ENCODE measurements at regions not wholly inside any gene's neighbourhood (a gene's known extent, or its start where the extent isn't known, plus 50 kb on each side); places are given as distances from the start of the nearest gene placed in this dataset.

DNA sequence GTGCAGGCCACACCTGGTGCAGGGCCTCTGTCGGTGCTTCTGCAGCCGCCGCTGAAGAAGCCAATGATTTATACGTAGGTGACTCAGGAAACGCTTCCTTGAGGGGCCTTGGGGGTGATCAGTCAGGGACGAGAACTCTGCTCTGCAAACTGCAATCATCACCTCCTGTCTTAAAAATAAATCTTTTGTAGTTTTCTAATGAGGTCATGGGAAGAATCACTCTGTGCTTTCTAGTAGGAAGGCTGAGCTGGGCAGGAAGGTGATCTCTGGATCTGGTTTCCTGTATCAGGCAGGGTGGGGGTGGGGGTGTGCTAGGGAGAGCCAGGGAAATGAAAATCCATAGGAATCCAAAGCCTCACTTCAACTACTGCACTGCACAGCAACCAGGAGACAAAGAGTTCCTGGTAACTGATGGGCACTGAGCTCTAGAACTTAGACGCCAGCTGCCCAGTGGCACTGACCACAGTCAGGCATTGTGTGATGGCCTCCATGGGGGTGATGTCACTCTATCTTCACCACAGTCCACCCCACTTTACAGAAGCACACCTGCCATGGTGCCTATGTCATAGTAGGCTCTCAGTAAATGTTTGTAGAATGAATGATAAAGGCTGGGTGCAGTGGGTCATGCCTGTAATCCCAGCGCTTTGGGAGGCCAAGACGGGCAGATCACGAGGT lies 292.4 kb upstream of the PWP1 start:
- H3K36me3 ChIP-seq (ENCODE audit: insufficient read depth, low read length), result no peaks in the 10 kb centered on the region
- no peak overlapping the region for H2AFZ ChIP-seq (ENCODE audit: low read length)
- TF ChIP-seq, protein P1, sequence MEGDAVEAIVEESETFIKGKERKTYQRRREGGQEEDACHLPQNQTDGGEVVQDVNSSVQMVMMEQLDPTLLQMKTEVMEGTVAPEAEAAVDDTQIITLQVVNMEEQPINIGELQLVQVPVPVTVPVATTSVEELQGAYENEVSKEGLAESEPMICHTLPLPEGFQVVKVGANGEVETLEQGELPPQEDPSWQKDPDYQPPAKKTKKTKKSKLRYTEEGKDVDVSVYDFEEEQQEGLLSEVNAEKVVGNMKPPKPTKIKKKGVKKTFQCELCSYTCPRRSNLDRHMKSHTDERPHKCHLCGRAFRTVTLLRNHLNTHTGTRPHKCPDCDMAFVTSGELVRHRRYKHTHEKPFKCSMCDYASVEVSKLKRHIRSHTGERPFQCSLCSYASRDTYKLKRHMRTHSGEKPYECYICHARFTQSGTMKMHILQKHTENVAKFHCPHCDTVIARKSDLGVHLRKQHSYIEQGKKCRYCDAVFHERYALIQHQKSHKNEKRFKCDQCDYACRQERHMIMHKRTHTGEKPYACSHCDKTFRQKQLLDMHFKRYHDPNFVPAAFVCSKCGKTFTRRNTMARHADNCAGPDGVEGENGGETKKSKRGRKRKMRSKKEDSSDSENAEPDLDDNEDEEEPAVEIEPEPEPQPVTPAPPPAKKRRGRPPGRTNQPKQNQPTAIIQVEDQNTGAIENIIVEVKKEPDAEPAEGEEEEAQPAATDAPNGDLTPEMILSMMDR (conservative IDR thresholded peaks at IDR 0.05; ENCODE audit: low read length), result no peak
- no peak for TF ChIP-seq EZH2phosphoT487 (IDR thresholded peaks at IDR 0.05; ENCODE audit: borderline replicate concordance)

DNA sequence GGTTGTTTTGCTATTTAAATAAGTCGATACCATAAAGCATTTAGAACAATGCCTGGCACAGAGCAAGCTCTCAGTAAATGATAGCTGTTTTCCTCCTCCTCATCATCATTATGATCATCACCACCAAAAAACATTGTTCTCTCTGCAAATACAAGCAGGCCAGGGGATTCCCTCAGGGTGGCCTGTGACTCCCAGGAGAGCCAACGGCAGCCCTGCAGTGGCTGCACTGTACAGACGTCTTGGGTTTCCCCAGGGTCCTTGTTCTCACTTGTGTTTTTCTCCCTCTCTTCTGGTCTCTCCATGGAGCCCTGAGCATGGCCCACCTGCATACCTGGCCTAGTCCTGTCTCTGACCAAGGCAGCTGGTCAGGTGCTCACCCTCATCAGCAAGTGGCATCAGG lies 290.9 kb upstream of the PWP1 start:
- no peak for TF ChIP-seq EZH2phosphoT487 (IDR thresholded peaks at IDR 0.05; ENCODE audit: borderline replicate concordance)
- TF ChIP-seq, protein P1 (conservative IDR thresholded peaks at IDR 0.05; ENCODE audit: low read length), result no peak
- H3K27me3 ChIP-seq (ENCODE audit: insufficient read depth, low read length, poor library complexity, severe bottlenecking), result no peaks in the 10 kb centered on the region
- no peak overlapping the region for H2AFZ ChIP-seq (ENCODE audit: low read length)
- no peak overlapping the region for H3K4me3 ChIP-seq (ENCODE audit: low read length, poor library complexity, severe bottlenecking)
- H3K9me2 ChIP-seq (replicated peaks; ENCODE audit: low read depth, low read length), result no peaks in the 10 kb centered on the region
- H4K20me1 ChIP-seq (ENCODE audit: insufficient read depth, low read length, poor library complexity, severe bottlenecking), result no peaks in the 10 kb centered on the region
- H3K9ac ChIP-seq (ENCODE audit: low read depth, low read length, poor library complexity, severe bottlenecking), result no peak overlapping the region
- no peak overlapping the region for H3K4me2 ChIP-seq (ENCODE audit: low read depth, low read length, poor library complexity, severe bottlenecking)
- no peaks in the 10 kb centered on the region for H3K4me1 ChIP-seq (ENCODE audit: insufficient read depth, low read length, poor library complexity, severe bottlenecking)
- no peaks in the 10 kb centered on the region for H3K9me3 ChIP-seq (ENCODE audit: insufficient read depth, low read depth, low read length)
- H3K36me3 ChIP-seq (ENCODE audit: insufficient read depth, low read length), result no peaks in the 10 kb centered on the region
- H3K79me2 ChIP-seq (ENCODE audit: insufficient read depth, low read length), result 0 out of 2 replicates have a peak, but pooled peaks cover 3% of the 10 kb centered on the region
- no peaks in the 10 kb centered on the region for H3F3A ChIP-seq (ENCODE audit: low read depth)

More for the DNA sequence above, 292.4 kb upstream of the PWP1 start:
- Histone ChIP-seq H3K9me3 (ENCODE audit: insufficient read depth, low read depth, low read length) (no peaks in the 10 kb centered on the region), H4K20me1 (ENCODE audit: insufficient read depth, low read length, poor library complexity, severe bottlenecking) (no peaks in the 10 kb centered on the region), H3K79me2 (ENCODE audit: insufficient read depth, low read length) (0 out of 2 replicates have a peak, but pooled peaks cover 3% of the 10 kb centered on the region), H3K27me3 (ENCODE audit: insufficient read depth, low read length, poor library complexity, severe bottlenecking) (no peaks in the 10 kb centered on the region), H3K9me2 (replicated peaks; ENCODE audit: low read depth, low read length) (no peaks in the 10 kb centered on the region), H3K4me1 (ENCODE audit: insufficient read depth, low read length, poor library complexity, severe bottlenecking) (no peaks in the 10 kb centered on the region), H3K9ac (ENCODE audit: low read depth, low read length, poor library complexity, severe bottlenecking) (no peak overlapping the region), H3K4me2 (ENCODE audit: low read depth, low read length, poor library complexity, severe bottlenecking) (no peak overlapping the region), H3K4me3 (ENCODE audit: low read length, poor library complexity, severe bottlenecking) (no peak overlapping the region), H3F3A (ENCODE audit: low read depth) (no peaks in the 10 kb centered on the region)

DNA sequence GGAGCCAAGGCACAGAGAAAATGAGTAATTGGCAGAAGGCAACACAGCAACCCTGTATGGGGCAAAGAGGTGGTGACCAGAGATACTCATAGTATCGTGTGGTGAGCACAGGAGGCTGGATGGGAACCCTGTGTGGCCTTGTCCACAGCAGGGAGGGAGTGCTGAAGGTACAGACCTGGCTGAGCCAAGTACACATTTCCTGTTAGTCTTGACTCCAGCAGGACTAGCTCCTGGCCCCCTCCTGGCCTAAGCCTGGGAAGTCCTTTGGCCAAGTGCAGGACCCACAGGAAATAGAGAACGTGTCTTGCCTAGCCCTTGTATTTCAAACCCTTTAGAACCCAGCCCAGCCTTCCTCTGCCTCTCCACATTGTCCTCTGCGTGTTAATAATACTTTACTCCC lies 289.8 kb upstream of the PWP1 start:
- Histone ChIP-seq H3K4me3 (ENCODE audit: low read length, poor library complexity, severe bottlenecking) (no peak overlapping the region), H2AFZ (ENCODE audit: low read length) (no peak overlapping the region), H3K4me2 (ENCODE audit: low read depth, low read length, poor library complexity, severe bottlenecking) (no peak overlapping the region), H3K9me3 (ENCODE audit: insufficient read depth, low read depth, low read length) (no peaks in the 10 kb centered on the region), H3K79me2 (ENCODE audit: insufficient read depth, low read length) (0 out of 2 replicates have a peak, but pooled peaks cover 3% of the 10 kb centered on the region), H3K4me1 (ENCODE audit: insufficient read depth, low read length, poor library complexity, severe bottlenecking) (no peaks in the 10 kb centered on the region), H3K27me3 (ENCODE audit: insufficient read depth, low read length, poor library complexity, severe bottlenecking) (no peaks in the 10 kb centered on the region), H3K9me2 (replicated peaks; ENCODE audit: low read depth, low read length) (no peaks in the 10 kb centered on the region), H3F3A (ENCODE audit: low read depth) (no peaks in the 10 kb centered on the region), H4K20me1 (ENCODE audit: insufficient read depth, low read length, poor library complexity, severe bottlenecking) (no peaks in the 10 kb centered on the region), H3K9ac (ENCODE audit: low read depth, low read length, poor library complexity, severe bottlenecking) (no peak overlapping the region), H3K36me3 (ENCODE audit: insufficient read depth, low read length) (no peaks in the 10 kb centered on the region)
- TF ChIP-seq, protein P1 (conservative IDR thresholded peaks at IDR 0.05; ENCODE audit: low read length), result no peak
- no peak for TF ChIP-seq EZH2phosphoT487 (IDR thresholded peaks at IDR 0.05; ENCODE audit: borderline replicate concordance)
